Common myeloid progenitor, CD34-positive (primary cell): ENCODE measurements at regions not wholly inside any gene's neighbourhood (a gene's known extent, or its start where the extent isn't known, plus 50 kb on each side); places are given as distances from the start of the nearest gene placed in this dataset.
"Not testable (repeated sequence)": the region's sequence is repeated elsewhere in the genome, so short reads cannot be mapped to it uniquely, and the experiment has no call there.

ENCODE experiments used
- CTCF ChIA-PET: fragments of 350-600 bp; sonication (Branson Sonifier 250); formaldehyde crosslinking; loops from one replicate; lab custom pipeline; 2021; ENCODE audit warnings: antibody characterized with exemption; lab: Charles Lee
- POLR2A ChIA-PET: fragments of 350-600 bp; sonication (Branson Sonifier 250); formaldehyde crosslinking; loops from one replicate; lab custom pipeline; 2021; ENCODE audit warnings: antibody characterized with exemption; lab: Charles Lee
- DNase-seq, 3 donors: peaks; one replicate each; pipeline versions ENCODE4 v3.0.0 to v3.0.0-alpha.2; 2013
- H3K27ac ChIP-seq, 2 experiments: 1 replicate in 1 of 2; 2 replicates in 1 of 2; pipeline ENCODE4 v1.7.0; 2013; ENCODE audit warnings: inconsistent platforms in 2 of 2, low read length in 2 of 2, mild to moderate bottlenecking in 2 of 2, low read depth in 1 of 2, moderate library complexity in 1 of 2; ENCODE audit not compliant: severe bottlenecking in 2 of 2, insufficient read depth in 1 of 2, poor library complexity in 1 of 2
- H3K27me3 ChIP-seq, 5 experiments: replicated peaks in 2 of 5; 1 replicate in 3 of 5; 2 replicates in 2 of 5; pipeline versions ENCODE4 v1.6.1 to v1.7.0; 2013; ENCODE audit warnings: low read length in 4 of 5, mild to moderate bottlenecking in 2 of 5, moderate library complexity in 2 of 5, inconsistent platforms in 1 of 5; ENCODE audit not compliant: insufficient read depth in 5 of 5, control insufficient read depth in 4 of 5
- H3K36me3 ChIP-seq, 4 experiments: 1 replicate in 2 of 4; 2 replicates in 2 of 4; pipeline versions ENCODE4 v1.6.1 to v1.7.0; 2013; ENCODE audit warnings: low read length in 3 of 4, control low read depth in 1 of 4, mild to moderate bottlenecking in 1 of 4; ENCODE audit not compliant: control insufficient read depth in 4 of 4, insufficient read depth in 4 of 4
- H3K4me1 ChIP-seq, 4 experiments: 1 replicate in 3 of 4; 2 replicates in 1 of 4; pipeline versions ENCODE4 v1.6.1 to v1.7.1; 2013; ENCODE audit warnings: low read length in 3 of 4, mild to moderate bottlenecking in 3 of 4, control low read depth in 1 of 4, inconsistent platforms in 1 of 4, moderate library complexity in 1 of 4; ENCODE audit not compliant: control insufficient read depth in 4 of 4, insufficient read depth in 4 of 4; ENCODE audit errors: control extremely low read depth in 1 of 4
- H3K4me3 ChIP-seq, 7 experiments: 1 replicate in 4 of 7; 2 replicates in 3 of 7; pipeline versions ENCODE4 v1.5.1 to v1.7.0; 2013; ENCODE audit warnings: mild to moderate bottlenecking in 7 of 7, low read length in 6 of 7, moderate library complexity in 6 of 7, inconsistent platforms in 2 of 7, low read depth in 2 of 7, control low read depth in 1 of 7; ENCODE audit not compliant: insufficient read depth in 4 of 7, control insufficient read depth in 1 of 7; ENCODE audit errors: extremely low read depth in 1 of 7
- H3K9me3 ChIP-seq, 5 experiments: 1 replicate in 4 of 5; 2 replicates in 1 of 5; pipeline versions ENCODE4 v1.6.1 to v1.7.1; 2013; ENCODE audit warnings: low read length in 4 of 5, mild to moderate bottlenecking in 2 of 5, inconsistent platforms in 1 of 5, low read depth in 1 of 5, moderate library complexity in 1 of 5; ENCODE audit not compliant: control insufficient read depth in 4 of 5, insufficient read depth in 2 of 5; ENCODE audit errors: control extremely low read depth in 1 of 5
- WGBS: methylation state at CpG from one replicate; pipeline ENCODE4 v1.1.5; 2013; ENCODE audit not compliant: insufficient coverage; 5-methylcytosine and 5-hydroxymethylcytosine counted together

DNA sequence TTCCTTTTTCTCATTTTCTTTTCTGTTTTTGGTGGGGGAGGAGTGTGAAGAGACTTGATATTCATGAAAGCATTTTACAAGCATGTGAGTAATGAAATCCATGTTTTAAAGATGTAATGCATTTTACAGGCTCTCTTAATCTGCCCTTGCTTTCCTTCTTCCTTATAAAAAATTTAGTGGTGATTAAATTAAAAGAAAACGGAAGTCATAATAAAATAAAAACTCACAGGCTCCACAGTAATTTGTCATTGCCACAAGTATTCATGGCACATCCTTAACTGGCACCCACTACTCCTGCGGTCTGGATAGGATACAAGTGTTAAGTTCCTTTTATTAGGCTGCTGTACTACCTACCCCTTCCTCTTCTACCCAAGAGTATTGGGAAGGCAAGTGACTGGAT, 241.2 kb downstream of the SLC4A3 start:
- Histone ChIP-seq H3K27ac (no peak overlapping the region), H3K9me3 (peaks cover 0 to 2% (median 0%) of the 10 kb centered on the region in 5 experiments), H3K4me1 (no peaks in the 10 kb centered on the region), H3K36me3 (no peaks in the 10 kb centered on the region), H3K4me3 (no peak overlapping the region), H3K27me3 (no peaks in the 10 kb centered on the region)
- CTCF ChIA-PET = no interaction called here
- POLR2A ChIA-PET = no interaction called here
- no peak for DNase-seq
- no CpG with 5 or more reads among the region's 2 CpGs for WGBS

DNA sequence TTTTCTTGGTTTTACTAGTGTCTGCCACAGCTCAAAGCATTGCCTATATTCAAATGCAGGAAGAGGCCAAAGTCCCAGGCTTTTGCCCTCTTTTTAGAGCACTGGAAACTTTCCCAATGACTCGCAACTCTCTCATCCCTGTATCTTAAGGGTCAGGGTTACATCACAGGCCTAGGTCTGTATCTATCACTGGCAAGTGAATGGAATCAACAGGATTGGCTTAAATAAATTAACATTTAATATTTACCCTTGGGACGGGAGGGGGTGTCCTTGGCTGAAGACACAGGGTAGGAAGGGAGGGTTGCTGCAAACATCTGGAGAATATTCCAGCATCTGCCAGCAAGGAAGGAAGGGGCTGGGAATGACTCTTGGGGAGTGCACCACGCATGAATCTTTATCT, 242.6 kb downstream of the SLC4A3 start:
- 93% methylated on average over 3 of the region's 3 CpGs for WGBS
- DNase-seq = no peak
- CTCF ChIA-PET = no interaction called here
- Histone ChIP-seq H3K9me3 (peaks cover 0 to 2% (median 0%) of the 10 kb centered on the region in 5 experiments), H3K4me3 (no peak overlapping the region), H3K27me3 (no peaks in the 10 kb centered on the region), H3K36me3 (no peaks in the 10 kb centered on the region), H3K4me1 (no peaks in the 10 kb centered on the region), H3K27ac (no peak overlapping the region)
- POLR2A ChIA-PET = no interaction called here

DNA sequence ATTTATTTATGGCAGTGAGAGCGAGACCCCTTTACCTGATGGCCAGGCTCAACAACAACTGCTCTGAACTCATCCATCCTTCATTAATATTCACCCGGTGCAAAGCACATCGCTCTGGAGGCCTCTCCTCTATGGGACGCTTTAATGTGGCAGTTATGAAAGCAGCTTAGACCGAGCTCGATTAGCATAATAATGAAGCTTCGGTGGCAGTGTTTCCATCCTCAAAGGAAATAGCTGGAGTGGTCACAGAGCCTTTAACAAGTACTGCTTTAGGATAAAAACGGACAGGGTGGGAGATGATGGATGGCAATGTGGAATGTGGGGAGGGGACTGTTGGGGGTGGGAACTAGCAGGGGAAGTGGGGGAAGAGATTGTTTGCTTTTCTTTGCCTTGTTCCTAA, 243.9 kb downstream of the SLC4A3 start:
- ChIA-PET POLR2A (no interaction called here), CTCF (no interaction called here)
- H3K4me3 ChIP-seq = no peak overlapping the region
- no peak for DNase-seq
- 80% methylated on average over 6 of the region's 8 CpGs for WGBS
- no peaks in the 10 kb centered on the region for H3K27me3 ChIP-seq
- H3K4me1 ChIP-seq = no peaks in the 10 kb centered on the region
- no peak overlapping the region for H3K27ac ChIP-seq
- no peaks in the 10 kb centered on the region for H3K36me3 ChIP-seq
- peaks cover 0 to 2% (median 0%) of the 10 kb centered on the region in 5 experiments for H3K9me3 ChIP-seq

GRCh38 chr2:219875036-219875435, 247.6 kb downstream of the SLC4A3 start:
- no peaks in the 10 kb centered on the region for H3K27me3 ChIP-seq
- no peaks in the 10 kb centered on the region for H3K4me1 ChIP-seq
- H3K27ac ChIP-seq = no peak overlapping the region
- CTCF ChIA-PET = no interaction called here
- no peaks in the 10 kb centered on the region for H3K36me3 ChIP-seq
- no peak for DNase-seq
- H3K4me3 ChIP-seq = no peak overlapping the region
- no peaks in the 10 kb centered on the region for H3K9me3 ChIP-seq
- POLR2A ChIA-PET = no interaction called here
- WGBS = 100% methylated on average over 1 of the region's 1 CpG

DNA sequence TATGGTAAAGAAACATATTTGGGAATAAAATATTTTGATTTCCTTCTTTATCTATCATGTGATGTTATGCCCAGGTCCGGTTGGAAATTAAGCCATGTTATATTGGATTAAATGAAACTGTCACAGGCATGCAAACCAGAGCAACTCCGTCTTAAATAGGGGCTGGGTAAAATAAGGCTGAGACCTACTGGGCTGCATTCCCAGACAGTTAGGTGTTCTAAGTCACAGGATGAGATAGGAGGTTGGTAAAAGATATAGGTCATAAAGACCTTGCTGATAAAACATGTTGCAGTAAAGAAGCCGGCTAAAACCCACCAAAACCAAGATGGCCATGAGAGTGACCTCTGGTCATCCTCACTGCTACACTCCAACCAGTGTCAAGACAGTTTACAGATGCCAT, 248.6 kb downstream of the SLC4A3 start:
- CTCF ChIA-PET, POLR2A ChIA-PET, H3K4me3 ChIP-seq, H3K27me3 ChIP-seq, H3K27ac ChIP-seq, H3K4me1 ChIP-seq, DNase-seq, H3K9me3 ChIP-seq, H3K36me3 ChIP-seq: not testable (repeated sequence)
- 100% methylated on average over 1 of the region's 3 CpGs for WGBS

DNA sequence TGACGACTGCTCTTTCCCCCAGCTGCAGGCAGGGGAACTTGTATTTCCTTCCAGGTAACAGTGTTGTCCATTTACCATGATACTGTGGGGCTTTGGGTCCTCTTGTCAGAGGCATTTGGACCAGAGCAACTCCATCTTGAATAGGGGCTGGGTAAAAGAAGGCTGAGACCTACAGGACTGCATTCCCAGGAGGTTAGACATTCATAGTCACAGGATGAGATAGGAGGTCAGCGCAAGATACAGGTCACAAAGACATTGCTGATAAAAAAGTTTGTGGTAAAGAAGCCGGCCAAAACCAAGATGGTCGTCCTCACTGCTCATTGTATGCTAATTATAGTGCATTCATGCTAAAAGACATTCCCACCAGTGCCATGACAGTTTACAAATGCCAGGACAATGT, 249.5 kb downstream of the SLC4A3 start:
- WGBS = 100% methylated on average over 2 of the region's 4 CpGs
- Histone ChIP-seq H3K27ac (no peak overlapping the region), H3K4me1 (no peaks in the 10 kb centered on the region), H3K27me3 (no peaks in the 10 kb centered on the region), H3K36me3 (no peaks in the 10 kb centered on the region), H3K4me3 (no peak overlapping the region), H3K9me3 (no peaks in the 10 kb centered on the region)
- POLR2A ChIA-PET = no interaction called here
- CTCF ChIA-PET = no interaction called here
- no peak for DNase-seq

DNA sequence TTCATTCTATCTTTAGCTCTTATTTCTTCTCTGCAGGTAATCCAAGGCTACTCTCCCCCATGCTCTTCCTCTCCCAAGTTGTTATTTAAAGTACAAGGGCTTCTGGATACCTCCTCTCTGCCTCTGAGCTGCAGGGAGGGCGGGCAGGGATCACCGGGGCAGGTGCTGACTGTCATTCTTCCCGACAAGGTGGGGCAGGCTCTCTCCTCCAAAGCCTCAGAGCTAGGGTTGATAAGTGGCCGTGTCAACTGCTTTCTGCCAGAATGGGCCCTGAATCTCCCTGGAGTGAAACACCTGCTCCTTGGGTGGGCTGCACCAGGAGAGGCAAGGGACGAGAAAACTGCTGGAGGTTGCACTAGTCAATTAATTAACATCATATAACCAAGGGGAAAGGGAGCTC, 250.3 kb downstream of the SLC4A3 start:
- no peak for DNase-seq
- no peaks in the 10 kb centered on the region for H3K36me3 ChIP-seq
- ChIA-PET POLR2A (no interaction called here), CTCF (no interaction called here)
- H3K27me3 ChIP-seq = no peaks in the 10 kb centered on the region
- WGBS = 88% methylated on average over 4 of the region's 5 CpGs
- no peaks in the 10 kb centered on the region for H3K4me1 ChIP-seq
- no peaks in the 10 kb centered on the region for H3K9me3 ChIP-seq
- no peak overlapping the region for H3K27ac ChIP-seq
- H3K4me3 ChIP-seq = no peak overlapping the region
